Activated CD8-positive, alpha-beta T cell treated with anti-CD3 and anti-CD28 coated beads for 36 hours (primary cell): ENCODE measurements at regions not wholly inside any gene's neighbourhood (a gene's known extent, or its start where the extent isn't known, plus 50 kb on each side); places are given as distances from the start of the nearest gene placed in this dataset.

Source experiments
- ATAC-seq: fragments of 200-7000 bp; cut with Tn5 transposase; one replicate; pipeline ENCODE4 v1.10.0; 2021; ENCODE audit warnings: mild to moderate bottlenecking, moderate library complexity
- CTCF ChIA-PET: fragments of 350-600 bp; sonication (Branson Sonifier 250); formaldehyde crosslinking; loops from one replicate; lab custom pipeline; 2021; ENCODE audit warnings: antibody characterized with exemption; lab: Charles Lee
- POLR2A ChIA-PET: fragments of 350-600 bp; sonication (Branson Sonifier 250); formaldehyde crosslinking; loops from one replicate; lab custom pipeline; 2021; ENCODE audit warnings: antibody characterized with exemption; lab: Charles Lee
- DNase-seq: peaks from one replicate; pipeline ENCODE4 v3.0.0-alpha.2; 2020
- H3K27ac Mint-ChIP-seq: one replicate; pipeline ENCODE4 v1.8.0; 2021; ENCODE audit warnings: mild to moderate bottlenecking, mixed read lengths
- H3K27me3 Mint-ChIP-seq: one replicate; pipeline ENCODE4 v1.8.0; 2021; ENCODE audit warnings: mixed read lengths
- H3K36me3 Mint-ChIP-seq: one replicate; pipeline ENCODE4 v1.8.0; 2021; ENCODE audit warnings: low read depth, mixed read lengths
- H3K4me1 Mint-ChIP-seq: one replicate; pipeline ENCODE4 v1.8.0; 2021; ENCODE audit warnings: low read depth, mixed read lengths
- H3K4me3 Mint-ChIP-seq: one replicate; pipeline ENCODE4 v1.8.0; 2021; ENCODE audit warnings: mild to moderate bottlenecking, moderate library complexity, mixed read lengths
- H3K9me3 Mint-ChIP-seq: one replicate; pipeline ENCODE4 v1.8.0; 2021; ENCODE audit warnings: mixed read lengths
- CTCF ChIP-seq: fragments of 200-600 bp; IDR thresholded peaks from one replicate; pipeline ENCODE4 v1.8.0; 2022; ENCODE audit warnings: antibody characterized with exemption, mild to moderate bottlenecking
- intact Hi-C: fragments of 100-400 bp; cut with micrococcal nuclease; formaldehyde crosslinking; loops from one replicate; pipeline ENCODE4 v1.10.0; 2022

DNA sequence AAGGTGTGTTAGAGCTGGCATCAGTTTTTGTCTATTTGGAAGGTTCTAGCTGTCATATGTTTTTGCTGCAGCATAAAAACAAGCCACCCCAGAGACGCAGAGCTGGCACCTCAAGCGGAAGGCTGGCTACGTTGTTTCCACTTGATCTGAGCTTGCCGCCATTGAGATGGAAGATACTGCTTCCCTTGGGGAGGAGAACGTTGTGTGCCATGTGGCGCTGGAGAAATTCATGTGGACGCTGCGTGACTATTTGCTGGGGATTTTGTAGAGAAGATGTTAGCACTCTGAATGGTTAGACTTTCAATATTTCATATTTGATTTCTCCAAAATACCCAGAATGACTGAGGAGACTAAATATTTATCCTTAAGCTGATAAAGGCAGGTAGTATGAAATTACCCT is 216.2 kb upstream of the ST6GAL2 start:
- H3K9me3 Mint-ChIP-seq: peaks cover 7% of the 10 kb centered on the region
- intact Hi-C loops: no loop called here
- H3K4me1 Mint-ChIP-seq: no peaks in the 10 kb centered on the region
- ChIA-PET CTCF (no interaction called here), POLR2A (no interaction called here)
- ATAC-seq (no peak), DNase-seq (no peak)
- H3K27ac Mint-ChIP-seq: no peak overlapping the region
- H3K36me3 Mint-ChIP-seq: no peaks in the 10 kb centered on the region
- H3K27me3 Mint-ChIP-seq: no peaks in the 10 kb centered on the region
- no peak overlapping the region for H3K4me3 Mint-ChIP-seq
- TF ChIP-seq CTCF: no peak

DNA sequence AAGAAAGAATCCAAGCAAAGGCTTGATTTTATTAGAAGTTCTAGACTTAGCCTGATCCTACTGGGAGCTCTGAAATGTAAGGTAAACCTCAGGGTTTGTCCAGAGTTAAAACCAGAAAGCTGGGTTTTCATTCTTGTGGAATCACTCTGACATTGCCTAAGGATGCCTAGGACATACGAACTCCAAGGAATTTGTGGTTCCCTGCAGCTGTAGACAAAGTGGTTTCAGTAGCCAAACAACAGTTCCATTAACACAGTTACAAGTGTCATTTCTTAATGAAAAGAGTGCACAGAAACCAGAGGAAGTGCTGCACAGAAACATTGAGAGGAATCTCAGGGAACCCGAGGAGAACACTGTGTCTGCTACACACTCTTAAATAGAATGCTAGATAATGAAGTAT is 221.4 kb upstream of the ST6GAL2 start:
- ATAC-seq (no peak), DNase-seq (no peak)
- no peaks in the 10 kb centered on the region for H3K27me3 Mint-ChIP-seq
- intact Hi-C loops: no loop called here
- ChIA-PET CTCF (no interaction called here), POLR2A (no interaction called here)
- H3K9me3 Mint-ChIP-seq: peaks cover 7% of the 10 kb centered on the region
- TF ChIP-seq CTCF: no peak
- no peak overlapping the region for H3K27ac Mint-ChIP-seq
- no peaks in the 10 kb centered on the region for H3K36me3 Mint-ChIP-seq
- H3K4me3 Mint-ChIP-seq: no peak overlapping the region
- no peaks in the 10 kb centered on the region for H3K4me1 Mint-ChIP-seq

DNA sequence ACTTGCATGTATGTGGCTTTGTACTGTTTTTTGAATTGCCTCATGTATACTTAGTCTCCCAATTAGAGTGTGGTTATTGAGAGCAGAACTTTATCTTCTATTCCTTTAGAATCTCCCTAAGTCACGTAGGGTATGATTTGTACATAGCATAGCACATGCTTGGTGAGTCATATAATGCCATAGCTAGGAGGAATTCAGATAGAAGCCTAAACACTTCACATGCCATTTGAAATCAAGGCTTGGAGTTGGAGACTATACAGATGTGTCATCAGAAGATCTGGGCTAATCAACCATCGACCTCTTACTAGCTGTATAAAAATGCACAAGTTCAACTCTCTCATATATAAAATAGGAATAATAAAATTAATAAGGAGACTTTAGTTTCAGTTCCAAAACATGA is 222.6 kb upstream of the ST6GAL2 start:
- no peaks in the 10 kb centered on the region for H3K4me1 Mint-ChIP-seq
- H3K27me3 Mint-ChIP-seq: no peaks in the 10 kb centered on the region
- intact Hi-C loops: no loop called here
- POLR2A ChIA-PET: no interaction called here
- no peaks in the 10 kb centered on the region for H3K36me3 Mint-ChIP-seq
- CTCF ChIA-PET: no interaction called here
- TF ChIP-seq CTCF: no peak
- ATAC-seq (no peak), DNase-seq (no peak)
- H3K4me3 Mint-ChIP-seq: no peak overlapping the region
- no peak overlapping the region for H3K27ac Mint-ChIP-seq
- H3K9me3 Mint-ChIP-seq: peaks cover 4% of the 10 kb centered on the region

DNA sequence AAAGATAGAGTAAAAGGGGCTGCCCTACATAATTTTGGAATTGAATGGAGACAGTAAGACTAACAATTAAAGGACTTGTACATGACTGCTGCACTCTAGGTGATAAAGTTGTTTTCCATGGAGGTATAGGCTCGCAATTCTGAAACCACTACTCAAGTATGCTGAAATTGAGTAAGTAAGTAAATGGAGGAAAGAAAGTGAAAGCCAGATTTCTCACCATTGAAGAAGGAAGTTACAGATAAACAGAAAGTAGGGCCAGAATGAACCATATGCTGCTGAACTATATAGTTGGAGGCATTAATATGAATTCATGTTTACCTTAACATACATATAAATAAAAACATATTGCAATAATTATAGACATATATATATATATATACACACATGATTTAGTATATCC is 225.7 kb upstream of the ST6GAL2 start:
- Mint-ChIP-seq H3K36me3 (no peaks in the 10 kb centered on the region), H3K27me3 (no peaks in the 10 kb centered on the region), H3K4me3 (no peak overlapping the region), H3K9me3 (no peaks in the 10 kb centered on the region), H3K4me1 (no peaks in the 10 kb centered on the region), H3K27ac (no peak overlapping the region)
- intact Hi-C loops: no loop called here
- ChIA-PET CTCF (no interaction called here), POLR2A (no interaction called here)
- ATAC-seq: no peak
- TF ChIP-seq CTCF: no peak
- no peak for DNase-seq

- Mint-ChIP-seq H3K27me3 (no peaks in the 10 kb centered on the region), H3K4me1 (no peaks in the 10 kb centered on the region), H3K9me3 (no peaks in the 10 kb centered on the region), H3K27ac (no peak overlapping the region), H3K4me3 (no peak overlapping the region), H3K36me3 (no peaks in the 10 kb centered on the region)
- CTCF ChIA-PET: no interaction called here
- TF ChIP-seq CTCF: no peak
- POLR2A ChIA-PET: no interaction called here
- DNase-seq (no peak), ATAC-seq (no peak)
- intact Hi-C loops: no loop called here
Observed at GRCh38 chr2:107112561-107112960, 226.6 kb upstream of the ST6GAL2 start.
